ENCODE measurements at regions not wholly inside any gene's neighbourhood (a gene's known extent, or its start where the extent isn't known, plus 50 kb on each side); places are given as distances from the start of the nearest gene placed in this dataset.

- Histone ChIP-seq H3K27me3 (ENCODE audit: insufficient read depth, low read length) (no peaks in the 10 kb centered on the region), H3K4me2 (ENCODE audit: low read length) (no peak overlapping the region), H3K9me2 (ENCODE audit: insufficient read depth) (no peaks in the 10 kb centered on the region), H3K27ac (ENCODE audit: low read depth, low read length) (no peak overlapping the region), H3K4me1 (ENCODE audit: control insufficient read depth in 1 of 2, insufficient read depth in 2 of 2, low read length in 2 of 2) (no peaks in the 10 kb centered on the region), H3K9ac (ENCODE audit: low read length) (no peak overlapping the region), H3K9me3 (ENCODE audit: control insufficient read depth in 1 of 2, insufficient read depth in 1 of 2, low read depth in 1 of 2, low read length in 2 of 2) (no peaks in the 10 kb centered on the region), H3K4me3 (replicated peaks in 1 of 2; ENCODE audit: low read depth in 1 of 2, low read length in 2 of 2) (no peak overlapping the region), H4K20me1 (ENCODE audit: insufficient read depth) (no peaks in the 10 kb centered on the region), H2AFZ (ENCODE audit: low read depth, low read length, poor library complexity, severe bottlenecking) (no peak overlapping the region), H3K79me2 (ENCODE audit: insufficient read depth, low read length) (no peaks in the 10 kb centered on the region), H3K36me3 (ENCODE audit: control insufficient read depth in 1 of 2, insufficient read depth in 2 of 2, low read length in 2 of 2) (no peaks in the 10 kb centered on the region)
- BruUV-seq (replicated peaks) = no TSS peak
- intact Hi-C loops (cut with micrococcal nuclease) = no loop called here
- RAD21 ChIA-PET (ENCODE audit: low non-redundant PET in 1 of 2, low total read pairs in 2 of 2, uncharacterized antibody in 2 of 2, unreplicated experiment in 2 of 2) = no interaction called here
- no peak for DNase-seq (ENCODE audit: low read depth, low spot score)
- TF ChIP-seq CEBPB (IDR thresholded peaks at IDR 0.05; ENCODE audit: low read depth) = no peak
- no peak for TF ChIP-seq EZH2 (IDR thresholded peaks at IDR 0.05)
- TF ChIP-seq ATF3 (IDR thresholded peaks at IDR 0.05) = no peak
- TF ChIP-seq ZFX (IDR thresholded peaks at IDR 0.05) = no peak
- no peak for TF ChIP-seq POLR2AphosphoS5 (IDR thresholded peaks at IDR 0.05; ENCODE audit: low read depth, low read length)
- TF ChIP-seq SRF (IDR thresholded peaks at IDR 0.05; ENCODE audit: low read depth) = no peak
- TF ChIP-seq TCF7L2 (IDR thresholded peaks at IDR 0.05; ENCODE audit: borderline replicate concordance, extremely low read depth, insufficient read depth, insufficient read length) = no peak
- TF ChIP-seq YY1 (IDR thresholded peaks at IDR 0.05; ENCODE audit: extremely low read depth, insufficient replicate concordance, low read depth, low read length) = no peak
- no peak for TF ChIP-seq ELF1 (IDR thresholded peaks at IDR 0.05; ENCODE audit: borderline replicate concordance, low read depth)
- ATAC-seq = no peak
- CTCF ChIA-PET = no interaction called here
- POLR2A ChIA-PET = no interaction called here
These were observed 366.0 kb downstream of the BRD1 start for GRCh38 chr22:49461674-49462073.

- POLR2A ChIA-PET = no interaction called here
- Histone ChIP-seq H3K9me2 (ENCODE audit: insufficient read depth) (no peaks in the 10 kb centered on the region), H3K27ac (ENCODE audit: low read depth, low read length) (no peak overlapping the region), H2AFZ (ENCODE audit: low read depth, low read length, poor library complexity, severe bottlenecking) (no peak overlapping the region), H3K79me2 (ENCODE audit: insufficient read depth, low read length) (no peaks in the 10 kb centered on the region), H3K36me3 (ENCODE audit: control insufficient read depth in 1 of 2, insufficient read depth in 2 of 2, low read length in 2 of 2) (no peaks in the 10 kb centered on the region), H3K4me1 (ENCODE audit: control insufficient read depth in 1 of 2, insufficient read depth in 2 of 2, low read length in 2 of 2) (no peaks in the 10 kb centered on the region), H3K27me3 (ENCODE audit: insufficient read depth, low read length) (no peaks in the 10 kb centered on the region), H4K20me1 (ENCODE audit: insufficient read depth) (no peaks in the 10 kb centered on the region), H3K9me3 (ENCODE audit: control insufficient read depth in 1 of 2, insufficient read depth in 1 of 2, low read depth in 1 of 2, low read length in 2 of 2) (no peaks in the 10 kb centered on the region), H3K4me2 (ENCODE audit: low read length) (no peak overlapping the region), H3K9ac (ENCODE audit: low read length) (no peak overlapping the region), H3K4me3 (replicated peaks in 1 of 2; ENCODE audit: low read depth in 1 of 2, low read length in 2 of 2) (no peak overlapping the region)
- no TSS peak for BruUV-seq (replicated peaks)
- intact Hi-C loops (cut with micrococcal nuclease) = no loop called here
- no peak for DNase-seq (ENCODE audit: low read depth, low spot score)
- RAD21 ChIA-PET (ENCODE audit: low non-redundant PET in 1 of 2, low total read pairs in 2 of 2, uncharacterized antibody in 2 of 2, unreplicated experiment in 2 of 2) = no interaction called here
- CTCF ChIA-PET = no interaction called here
- no peak for ATAC-seq
- TF ChIP-seq JUND (IDR thresholded peaks at IDR 0.05) (no peak), SIN3A (IDR thresholded peaks at IDR 0.05; ENCODE audit: low read depth) (no peak), ZFX (IDR thresholded peaks at IDR 0.05) (no peak), FOSL1 (IDR thresholded peaks at IDR 0.05; ENCODE audit: low read depth) (no peak), REST (IDR thresholded peaks at IDR 0.05; ENCODE audit: low read depth) (no peak), MAX (IDR thresholded peaks at IDR 0.05) (no peak), CTCF (IDR thresholded peaks at IDR 0.05 in 2 of 3, conservative IDR thresholded peaks at IDR 0.05 in 1 of 3; ENCODE audit: borderline replicate concordance in 1 of 3, insufficient read depth in 1 of 3, low read depth in 2 of 3, low read length in 2 of 3) (no peak), SP1 (IDR thresholded peaks at IDR 0.05; ENCODE audit: low read depth) (no peak), ZNF274 (IDR thresholded peaks at IDR 0.05; ENCODE audit: low read depth, low read length) (no peak)
These were observed 366.9 kb downstream of the BRD1 start for GRCh38 chr22:49460592-49461281.
